Testis (tissue), 2 donors: ENCODE measurements at regions not wholly inside any gene's neighbourhood (a gene's known extent, or its start where the extent isn't known, plus 50 kb on each side); places are given as distances from the start of the nearest gene placed in this dataset.

ENCODE experiments used
- POLR2A ChIP-seq: fragments of 450-650 bp; IDR thresholded peaks from one replicate; pipeline ENCODE4 v1.6.1; 2017; ENCODE audit warnings: antibody characterized with exemption, mild to moderate bottlenecking, moderate library complexity
- TF ChIP-seq, protein P1 (sequence below), 3 experiments: fragments of 450-650 bp in 2 of 3; fragments of 200-600 bp in 1 of 3; sonication (generic) in 1 of 3; IDR thresholded peaks; one replicate each; pipeline ENCODE4 v1.5.1; 2016 to 2019; ENCODE audit warnings: antibody characterized with exemption in 3 of 3, mild to moderate bottlenecking in 2 of 3, moderate library complexity in 1 of 3

DNA sequence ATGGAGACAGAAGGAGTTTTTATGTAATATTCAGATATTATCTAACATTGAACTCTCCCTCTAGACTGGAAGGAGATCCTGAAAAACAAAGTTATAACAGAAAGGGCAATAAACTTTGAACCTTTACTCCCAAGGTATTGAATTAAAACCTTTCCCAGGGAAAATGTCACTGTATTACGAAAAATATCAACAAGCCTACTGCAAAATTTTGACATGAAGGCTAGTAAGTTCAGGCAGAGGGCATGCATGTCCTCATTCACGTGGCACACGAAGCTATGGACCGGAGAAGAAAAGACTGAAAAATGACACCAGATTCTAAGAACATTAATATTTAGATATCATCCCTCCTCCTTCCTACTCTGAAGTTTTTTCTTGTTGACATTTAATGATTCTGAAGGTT lies 638.8 kb downstream of the LRRC70 start:
- TF ChIP-seq, protein P1, sequence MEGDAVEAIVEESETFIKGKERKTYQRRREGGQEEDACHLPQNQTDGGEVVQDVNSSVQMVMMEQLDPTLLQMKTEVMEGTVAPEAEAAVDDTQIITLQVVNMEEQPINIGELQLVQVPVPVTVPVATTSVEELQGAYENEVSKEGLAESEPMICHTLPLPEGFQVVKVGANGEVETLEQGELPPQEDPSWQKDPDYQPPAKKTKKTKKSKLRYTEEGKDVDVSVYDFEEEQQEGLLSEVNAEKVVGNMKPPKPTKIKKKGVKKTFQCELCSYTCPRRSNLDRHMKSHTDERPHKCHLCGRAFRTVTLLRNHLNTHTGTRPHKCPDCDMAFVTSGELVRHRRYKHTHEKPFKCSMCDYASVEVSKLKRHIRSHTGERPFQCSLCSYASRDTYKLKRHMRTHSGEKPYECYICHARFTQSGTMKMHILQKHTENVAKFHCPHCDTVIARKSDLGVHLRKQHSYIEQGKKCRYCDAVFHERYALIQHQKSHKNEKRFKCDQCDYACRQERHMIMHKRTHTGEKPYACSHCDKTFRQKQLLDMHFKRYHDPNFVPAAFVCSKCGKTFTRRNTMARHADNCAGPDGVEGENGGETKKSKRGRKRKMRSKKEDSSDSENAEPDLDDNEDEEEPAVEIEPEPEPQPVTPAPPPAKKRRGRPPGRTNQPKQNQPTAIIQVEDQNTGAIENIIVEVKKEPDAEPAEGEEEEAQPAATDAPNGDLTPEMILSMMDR (IDR thresholded peaks at IDR 0.05), result no peak
- TF ChIP-seq POLR2A, result no peak
